ENCODE measurements at regions not wholly inside any gene's neighbourhood (a gene's known extent, or its start where the extent isn't known, plus 50 kb on each side); places are given as distances from the start of the nearest gene placed in this dataset.

GRCh38 chr18:46329736-46330246 lies 225.6 kb downstream of the HAUS1 start:
- DNase-seq: no peak

- DNase-seq: no peak
Observed at GRCh38 chr18:46331316-46331715, 227.1 kb downstream of the HAUS1 start.

- no peak for DNase-seq
Observed at GRCh38 chr18:46332286-46332801, 228.2 kb downstream of the HAUS1 start.

DNA sequence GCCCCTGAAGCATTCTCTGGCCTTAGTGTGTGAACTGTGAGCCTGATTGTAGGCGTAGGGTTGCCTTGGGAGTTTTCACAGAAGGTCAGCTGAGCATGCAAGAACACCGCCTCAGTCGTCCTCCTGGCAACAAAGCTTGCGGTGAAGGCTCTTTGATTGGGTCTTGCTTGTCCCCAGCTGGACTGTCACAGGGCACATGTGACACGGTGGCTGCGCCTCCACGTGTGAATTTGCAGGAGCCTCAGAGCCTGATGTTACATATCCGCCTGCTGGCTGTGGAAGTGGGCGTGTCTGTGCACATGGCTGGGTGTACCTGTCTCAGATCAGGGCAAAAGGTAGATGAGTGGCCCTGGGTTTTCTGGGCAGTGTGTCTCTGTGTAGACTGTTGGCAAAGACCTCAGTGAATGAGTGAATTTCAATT lies 228.7 kb downstream of the HAUS1 start:
- no peak for DNase-seq

- DNase-seq: peak; percentile 66
Observed at GRCh38 chr18:46333431-46334135, 229.4 kb downstream of the HAUS1 start.

DNA sequence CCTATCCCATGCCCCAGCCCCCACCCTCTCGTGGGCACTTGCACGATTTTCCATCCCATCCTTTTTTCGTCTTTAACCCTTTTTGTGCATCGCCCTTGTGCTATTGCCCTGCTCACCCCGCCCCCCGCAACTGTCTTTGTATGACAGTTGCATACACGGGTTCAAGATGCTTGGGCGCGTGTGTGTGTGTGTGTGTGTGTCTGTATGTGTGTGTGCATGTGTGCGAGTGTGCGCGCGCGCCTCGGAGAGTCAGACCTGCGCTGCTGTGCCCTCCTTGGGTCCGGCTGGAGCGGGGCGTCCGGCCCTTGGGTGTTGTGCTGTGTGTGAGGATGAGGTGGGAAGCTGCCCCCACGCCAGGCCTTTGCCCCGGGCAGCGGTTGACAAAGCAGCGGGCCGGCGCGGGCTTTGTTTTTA lies 230.7 kb downstream of the HAUS1 start:
- no peak for DNase-seq

DNA sequence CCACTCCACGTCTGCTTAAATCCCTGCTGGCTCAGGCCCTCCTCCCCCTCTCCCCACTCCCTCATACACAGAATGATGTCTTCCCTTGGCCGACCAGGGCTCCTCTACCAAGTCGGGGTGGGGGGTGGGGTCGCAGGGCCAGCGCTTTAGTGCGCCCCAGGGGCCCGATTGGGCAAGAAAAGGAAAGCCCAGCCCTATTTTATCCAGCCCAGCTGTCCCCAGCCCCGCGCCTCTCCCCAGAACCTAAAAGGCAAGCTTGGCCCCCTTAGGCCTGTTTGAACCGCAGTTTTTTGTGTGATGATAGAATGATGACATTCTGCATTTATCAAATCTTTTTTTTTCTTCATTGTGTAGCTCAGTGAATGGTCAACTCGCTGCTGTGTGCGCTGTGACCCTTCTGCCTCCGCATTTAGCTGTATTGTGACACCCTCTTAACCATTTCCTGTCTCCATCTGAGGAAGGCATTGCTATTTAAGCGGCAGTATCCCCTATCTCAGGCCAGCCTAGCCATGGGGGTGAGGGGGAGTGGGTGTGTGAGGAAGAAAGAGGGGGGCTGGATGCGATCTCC lies 231.4 kb downstream of the HAUS1 start:
- DNase-seq: no peak

- DNase-seq: no peak
Observed at GRCh38 chr18:46336278-46337111, 232.3 kb downstream of the HAUS1 start.

GRCh38 chr18:46337271-46337670 lies 233.1 kb downstream of the HAUS1 start:
- no peak for DNase-seq

DNA sequence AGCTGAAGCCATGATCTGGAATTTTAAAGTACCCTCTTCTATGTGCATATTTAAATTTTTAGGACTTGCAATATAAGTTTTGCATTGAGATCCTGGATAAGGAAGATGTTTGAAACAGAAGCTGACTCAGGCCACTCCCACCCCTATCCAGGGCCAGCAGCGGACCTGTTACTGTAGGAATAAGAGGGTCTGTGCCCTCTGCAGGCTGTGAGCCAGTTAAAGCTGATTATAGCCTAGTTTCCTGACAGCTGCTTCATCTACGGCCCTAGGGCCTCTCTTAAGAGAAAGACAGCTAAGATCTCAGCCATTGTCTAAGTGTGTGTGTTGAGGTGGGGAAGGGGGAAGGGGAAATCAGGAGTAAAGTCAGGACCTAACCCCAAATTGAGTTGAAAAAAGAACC lies 234.0 kb downstream of the HAUS1 start:
- no peak for DNase-seq

GRCh38 chr18:46338766-46339165 lies 234.6 kb downstream of the HAUS1 start:
- DNase-seq: no peak

- DNase-seq: no peak
Observed at GRCh38 chr18:46340716-46341115, 236.5 kb downstream of the HAUS1 start.

- no peak for DNase-seq
Observed at GRCh38 chr18:46341986-46342525, 237.9 kb downstream of the HAUS1 start.

DNA sequence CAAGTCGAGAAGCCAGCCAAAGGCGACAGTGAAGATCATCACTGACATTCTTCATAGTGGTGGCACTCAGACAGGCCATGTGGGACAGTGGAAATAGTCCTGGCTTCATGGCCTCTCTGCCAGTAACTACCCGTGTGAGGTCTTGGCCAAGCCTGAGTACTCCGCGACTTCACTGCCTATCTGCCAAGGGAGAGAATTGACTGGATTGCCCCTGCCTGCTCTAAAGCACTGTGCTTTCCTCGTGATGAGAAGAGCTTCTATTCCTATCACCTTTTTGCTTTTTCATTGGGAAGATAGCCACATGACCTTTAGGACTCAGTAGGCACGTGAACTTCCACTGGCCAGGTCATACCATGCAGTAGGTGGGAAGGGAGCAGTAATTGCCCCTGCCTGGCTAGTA lies 239.3 kb downstream of the HAUS1 start:
- no peak for DNase-seq

DNA sequence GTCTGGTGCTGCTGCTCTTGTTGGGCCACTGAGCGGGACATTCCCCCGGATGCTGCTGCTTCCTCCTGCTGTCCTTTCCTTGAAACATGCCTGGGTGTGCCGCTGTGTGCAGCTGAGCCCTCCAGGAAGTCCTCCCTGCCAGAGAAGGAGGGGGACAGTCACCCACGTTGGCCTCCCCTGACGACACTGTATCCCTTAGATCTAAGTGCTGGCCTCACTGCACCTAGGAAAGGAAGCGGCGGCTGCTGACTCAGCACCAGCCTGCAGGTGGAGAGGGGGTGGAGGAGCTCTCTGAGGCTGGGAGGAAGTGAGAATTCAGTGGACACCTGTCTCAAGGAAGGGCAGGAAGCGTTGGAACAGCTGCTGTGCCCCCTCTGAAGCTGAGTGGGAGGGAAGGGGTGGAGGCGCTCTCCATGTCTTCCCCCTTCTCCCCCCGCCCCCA lies 239.8 kb downstream of the HAUS1 start:
- peak; percentile 22 for DNase-seq

GRCh38 chr18:46344416-46345180 lies 240.4 kb downstream of the HAUS1 start:
- no peak for DNase-seq

GRCh38 chr18:46345181-46345465 lies 240.9 kb downstream of the HAUS1 start:
- no peak for DNase-seq

DNA sequence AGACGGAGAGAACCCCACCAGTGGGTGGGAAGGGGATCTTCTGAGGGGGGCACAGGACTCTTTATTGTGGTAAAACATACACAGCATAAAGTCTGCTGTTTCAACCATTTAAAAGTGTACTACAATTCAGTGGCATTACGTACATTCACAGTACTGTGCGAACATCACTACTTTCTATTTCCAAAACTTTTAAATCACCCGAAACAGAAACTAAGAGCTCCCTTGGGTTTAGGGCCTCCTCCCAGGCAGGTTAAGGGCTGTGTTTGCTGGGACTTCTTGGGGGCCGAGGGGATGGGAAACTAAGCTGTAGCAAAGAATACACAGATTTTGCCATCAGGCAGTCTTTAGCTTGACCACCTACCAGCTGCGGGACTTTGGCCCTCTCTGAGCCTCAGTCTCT lies 242.0 kb downstream of the HAUS1 start:
- no peak for DNase-seq

DNA sequence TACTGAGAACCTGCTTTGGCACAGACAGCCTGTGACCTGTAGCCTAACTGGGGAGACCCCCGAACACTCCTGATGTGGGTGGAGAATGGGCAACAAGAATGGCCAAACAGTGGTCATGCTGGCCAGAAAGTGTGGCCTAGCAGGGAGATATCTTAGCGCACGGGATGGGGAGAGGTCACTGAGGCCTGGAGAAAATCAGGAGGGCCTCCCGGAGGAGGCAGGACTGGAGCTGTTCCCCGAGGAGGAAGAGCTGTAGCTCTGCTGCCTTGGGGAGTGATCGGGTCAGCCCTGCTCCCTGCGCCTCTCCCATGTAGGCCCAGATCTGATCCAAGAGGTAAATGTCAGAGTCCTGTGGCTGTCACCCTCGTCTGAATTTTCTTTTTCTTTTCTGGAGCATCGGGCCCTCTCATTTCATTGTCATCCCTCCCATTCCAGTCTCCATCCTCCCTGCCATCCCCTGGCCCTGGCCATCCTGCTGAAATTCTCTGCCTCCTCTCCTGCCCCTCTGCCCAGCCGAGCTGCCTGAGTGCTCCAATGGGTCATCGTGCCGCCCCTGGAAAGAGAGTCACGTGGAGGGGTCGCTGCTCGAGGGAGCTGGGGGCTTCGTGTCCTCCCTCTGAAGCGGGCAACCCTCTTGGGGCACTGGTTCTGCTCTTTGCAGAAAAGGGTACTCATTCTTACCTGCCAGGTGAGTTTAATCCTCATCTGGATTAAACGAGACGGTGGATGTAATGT lies 242.9 kb downstream of the HAUS1 start:
- DNase-seq: no peak

DNA sequence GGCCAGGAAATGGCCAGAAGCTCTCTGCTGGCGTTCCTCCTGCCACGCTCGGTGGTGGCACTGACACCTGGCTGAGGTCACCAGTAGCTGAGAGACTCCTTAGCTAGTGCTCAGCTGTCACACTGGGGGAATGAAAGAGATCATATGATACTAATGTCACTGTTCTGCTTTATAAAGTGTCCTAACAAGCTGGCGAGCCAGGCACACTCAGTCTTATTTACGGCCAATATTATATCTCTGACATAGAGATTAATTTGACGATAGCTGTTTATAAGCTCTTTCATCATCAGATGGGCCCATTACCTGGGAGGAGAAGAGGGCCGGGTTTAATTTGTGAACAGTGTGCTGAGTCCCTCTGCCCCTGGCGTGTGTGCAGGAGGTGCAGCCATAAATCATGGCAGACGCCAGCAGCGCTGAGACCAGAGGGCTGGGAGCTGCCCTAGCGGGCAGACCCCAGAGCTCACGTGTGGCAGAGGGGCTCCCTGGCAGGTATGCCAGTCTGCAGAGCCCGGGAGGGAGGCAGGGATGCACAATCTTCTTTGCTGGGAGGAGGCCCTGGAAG lies 246.5 kb downstream of the HAUS1 start:
- DNase-seq: no peak

GRCh38 chr18:46352520-46353250 lies 248.5 kb downstream of the HAUS1 start:
- no peak for DNase-seq

All from NCI-H1105 (cell line).